Lung (tissue), 11 donors: ENCODE measurements at regions not wholly inside any gene's neighbourhood (a gene's known extent, or its start where the extent isn't known, plus 50 kb on each side); places are given as distances from the start of the nearest gene placed in this dataset.

Experiments
- ATAC-seq: fragments of 200-7000 bp; cut with Tn5 transposase; one replicate; pipeline ENCODE4 v1.9.1; 2020; ENCODE audit warnings: moderate number of reproducible peaks; ENCODE audit not compliant: insufficient read depth, low FRiP score
- DNase-seq, 3 donors: peaks; one replicate each; pipeline ENCODE4 v3.0.0-alpha.2; 2013 to 2017
- H3K27ac ChIP-seq, 2 donors: one replicate each; pipeline ENCODE4 v1.5.1; 2013; ENCODE audit warnings: mild to moderate bottlenecking in 2 of 2, moderate library complexity in 2 of 2, control low read depth in 1 of 2, inconsistent platforms in 1 of 2, low read depth in 1 of 2, low read length in 1 of 2
- H3K27me3 ChIP-seq, 3 donors: one replicate each; pipeline ENCODE4 v1.5.1; 2013; ENCODE audit warnings: low read length in 2 of 3; ENCODE audit not compliant: control insufficient read depth in 3 of 3, insufficient read depth in 3 of 3
- H3K36me3 ChIP-seq, 4 donors: one replicate each; pipeline ENCODE4 v1.5.1; 2013; ENCODE audit warnings: low read length in 4 of 4, mild to moderate bottlenecking in 1 of 4, moderate library complexity in 1 of 4; ENCODE audit not compliant: control insufficient read depth in 4 of 4, insufficient read depth in 4 of 4
- H3K4me1 ChIP-seq, 5 donors: one replicate each; pipeline ENCODE4 v1.5.1; 2013; ENCODE audit warnings: low read length in 5 of 5, mild to moderate bottlenecking in 2 of 5, moderate library complexity in 1 of 5; ENCODE audit not compliant: control insufficient read depth in 5 of 5, insufficient read depth in 5 of 5
- H3K4me3 ChIP-seq: one replicate; pipeline ENCODE4 v1.5.1; 2013; ENCODE audit warnings: mild to moderate bottlenecking, control low read depth, moderate library complexity
- H3K9ac ChIP-seq, 2 donors: one replicate each; pipeline ENCODE4 v1.5.1; 2013; ENCODE audit warnings: low read length in 2 of 2, control low read depth in 1 of 2; ENCODE audit not compliant: insufficient read depth in 1 of 2
- H3K9me3 ChIP-seq, 4 donors: one replicate each; pipeline ENCODE4 v1.5.1; 2013; ENCODE audit warnings: low read length in 3 of 4, mild to moderate bottlenecking in 1 of 4, moderate library complexity in 1 of 4; ENCODE audit not compliant: control insufficient read depth in 4 of 4, insufficient read depth in 3 of 4
- CTCF ChIP-seq: IDR thresholded peaks from 2 replicates; pipeline ENCODE4 v1.5.1; 2012; ENCODE audit warnings: mild to moderate bottlenecking; ENCODE audit errors: control extremely low read depth, extremely low read depth
- WGBS, 2 donors: extraction: QIAGEN DNeasy Blood & Tissue Kit; methylation state at CpG; one replicate each; pipeline ENCODE4 v1.1.7; 2013; 5-methylcytosine and 5-hydroxymethylcytosine counted together
- donor health status: control.
- donor health status: control.
- donor health status: Bipolar disorder and iron deficiency.
- donor health status: healthy.
- donor health status: DM: yes; HTN: yes; CAD: no.

GRCh38 chr3:146975476-146975875, 370.3 kb upstream of the PLSCR5 start:
- Histone ChIP-seq H3K4me3 (no peak overlapping the region), H3K9ac (no peak overlapping the region), H3K36me3 (no peaks in the 10 kb centered on the region), H3K4me1 (no peaks in the 10 kb centered on the region), H3K9me3 (peaks cover 0 to 2% (median 0%) of the 10 kb centered on the region in 4 donors), H3K27me3 (no peaks in the 10 kb centered on the region), H3K27ac (no peak overlapping the region)
- ATAC-seq: no peak
- 48% methylated on average over 2 of the region's 2 CpGs for WGBS, 2 donors
- no peak for DNase-seq
- no peak for TF ChIP-seq CTCF

- Histone ChIP-seq H3K9me3 (no peaks in the 10 kb centered on the region), H3K27ac (no peak overlapping the region), H3K36me3 (no peaks in the 10 kb centered on the region), H3K27me3 (no peaks in the 10 kb centered on the region), H3K4me1 (no peaks in the 10 kb centered on the region), H3K9ac (no peak overlapping the region), H3K4me3 (no peak overlapping the region)
- no peak for DNase-seq
- 90 to 98% methylated on average over 1 of the region's 1 CpG for WGBS, 2 donors
- ATAC-seq: no peak
- TF ChIP-seq CTCF: no peak
Measured at GRCh38 chr3:146975032-146975431, 369.9 kb upstream of the PLSCR5 start.

GRCh38 chr3:146974001-146974400, 368.9 kb upstream of the PLSCR5 start:
- 90 to 94% methylated on average over 4 of the region's 4 CpGs for WGBS, 2 donors

More at GRCh38 chr3:146974001-146974400, 368.9 kb upstream of the PLSCR5 start:
- H3K4me1 ChIP-seq: no peaks in the 10 kb centered on the region
- ATAC-seq: no peak
- no peak overlapping the region for H3K9ac ChIP-seq
- H3K27me3 ChIP-seq: no peaks in the 10 kb centered on the region
- no peak for DNase-seq
- H3K36me3 ChIP-seq: no peaks in the 10 kb centered on the region
- TF ChIP-seq CTCF: no peak
- no peaks in the 10 kb centered on the region for H3K9me3 ChIP-seq
- no peak overlapping the region for H3K27ac ChIP-seq
- H3K4me3 ChIP-seq: no peak overlapping the region
